ENCODE measurements at regions not wholly inside any gene's neighbourhood (a gene's known extent, or its start where the extent isn't known, plus 50 kb on each side); places are given as distances from the start of the nearest gene placed in this dataset.
"Not testable (repeated sequence)": the region's sequence is repeated elsewhere in the genome, so short reads cannot be mapped to it uniquely, and the experiment has no call there.

DNA sequence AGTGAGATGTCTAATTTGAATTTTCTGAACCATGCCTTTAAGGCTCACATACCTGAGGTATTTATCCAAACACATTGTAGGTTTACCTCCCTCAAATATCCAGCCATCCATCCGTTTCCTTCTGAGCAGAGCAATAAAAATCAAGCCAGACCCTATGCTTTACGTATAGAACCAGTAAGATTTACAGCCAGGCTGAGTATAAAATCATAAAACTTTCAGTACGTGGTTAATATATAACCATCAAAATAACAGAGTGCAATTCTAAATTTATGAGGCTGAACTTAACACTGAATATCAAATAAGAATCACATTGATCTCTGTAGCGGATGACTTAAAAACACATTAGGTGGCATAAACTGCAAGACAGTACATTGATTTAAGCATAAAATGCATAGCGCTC lies 877.9 kb upstream of the WWC1 start:
- TF ChIP-seq, protein P1, sequence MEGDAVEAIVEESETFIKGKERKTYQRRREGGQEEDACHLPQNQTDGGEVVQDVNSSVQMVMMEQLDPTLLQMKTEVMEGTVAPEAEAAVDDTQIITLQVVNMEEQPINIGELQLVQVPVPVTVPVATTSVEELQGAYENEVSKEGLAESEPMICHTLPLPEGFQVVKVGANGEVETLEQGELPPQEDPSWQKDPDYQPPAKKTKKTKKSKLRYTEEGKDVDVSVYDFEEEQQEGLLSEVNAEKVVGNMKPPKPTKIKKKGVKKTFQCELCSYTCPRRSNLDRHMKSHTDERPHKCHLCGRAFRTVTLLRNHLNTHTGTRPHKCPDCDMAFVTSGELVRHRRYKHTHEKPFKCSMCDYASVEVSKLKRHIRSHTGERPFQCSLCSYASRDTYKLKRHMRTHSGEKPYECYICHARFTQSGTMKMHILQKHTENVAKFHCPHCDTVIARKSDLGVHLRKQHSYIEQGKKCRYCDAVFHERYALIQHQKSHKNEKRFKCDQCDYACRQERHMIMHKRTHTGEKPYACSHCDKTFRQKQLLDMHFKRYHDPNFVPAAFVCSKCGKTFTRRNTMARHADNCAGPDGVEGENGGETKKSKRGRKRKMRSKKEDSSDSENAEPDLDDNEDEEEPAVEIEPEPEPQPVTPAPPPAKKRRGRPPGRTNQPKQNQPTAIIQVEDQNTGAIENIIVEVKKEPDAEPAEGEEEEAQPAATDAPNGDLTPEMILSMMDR (IDR thresholded peaks at IDR 0.05; ENCODE audit: control extremely low read depth, extremely low read depth, low read depth, missing control alignments), result no peak
- ChIA-PET POLR2A (no interaction called here), CTCF (no interaction called here)
- no peak for DNase-seq (ENCODE audit: extremely low spot score)

DNA sequence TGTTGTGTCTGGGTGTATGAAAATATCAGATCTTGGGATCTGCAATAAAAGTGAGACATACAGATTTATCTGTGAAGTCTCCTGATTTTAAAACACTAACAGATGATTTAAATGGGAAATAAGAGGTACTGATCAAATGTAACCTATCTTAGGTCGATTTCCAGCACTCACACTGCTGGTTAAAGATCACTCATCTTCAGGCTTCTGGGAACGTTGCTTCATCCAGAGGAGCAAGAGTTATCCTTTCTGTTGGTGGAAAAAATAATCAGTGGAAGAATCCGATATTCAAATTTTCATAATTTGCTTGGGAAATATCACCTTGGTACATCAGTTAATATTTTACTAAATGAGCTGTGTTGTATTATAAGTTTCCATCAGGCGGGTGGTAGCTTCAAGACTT lies 876.8 kb upstream of the WWC1 start:
- TF ChIP-seq, protein P1 (IDR thresholded peaks at IDR 0.05; ENCODE audit: control extremely low read depth, extremely low read depth, low read depth, missing control alignments), result no peak
- no peak for DNase-seq (ENCODE audit: extremely low spot score)
- POLR2A ChIA-PET, result no interaction called here
- CTCF ChIA-PET, result no interaction called here

DNA sequence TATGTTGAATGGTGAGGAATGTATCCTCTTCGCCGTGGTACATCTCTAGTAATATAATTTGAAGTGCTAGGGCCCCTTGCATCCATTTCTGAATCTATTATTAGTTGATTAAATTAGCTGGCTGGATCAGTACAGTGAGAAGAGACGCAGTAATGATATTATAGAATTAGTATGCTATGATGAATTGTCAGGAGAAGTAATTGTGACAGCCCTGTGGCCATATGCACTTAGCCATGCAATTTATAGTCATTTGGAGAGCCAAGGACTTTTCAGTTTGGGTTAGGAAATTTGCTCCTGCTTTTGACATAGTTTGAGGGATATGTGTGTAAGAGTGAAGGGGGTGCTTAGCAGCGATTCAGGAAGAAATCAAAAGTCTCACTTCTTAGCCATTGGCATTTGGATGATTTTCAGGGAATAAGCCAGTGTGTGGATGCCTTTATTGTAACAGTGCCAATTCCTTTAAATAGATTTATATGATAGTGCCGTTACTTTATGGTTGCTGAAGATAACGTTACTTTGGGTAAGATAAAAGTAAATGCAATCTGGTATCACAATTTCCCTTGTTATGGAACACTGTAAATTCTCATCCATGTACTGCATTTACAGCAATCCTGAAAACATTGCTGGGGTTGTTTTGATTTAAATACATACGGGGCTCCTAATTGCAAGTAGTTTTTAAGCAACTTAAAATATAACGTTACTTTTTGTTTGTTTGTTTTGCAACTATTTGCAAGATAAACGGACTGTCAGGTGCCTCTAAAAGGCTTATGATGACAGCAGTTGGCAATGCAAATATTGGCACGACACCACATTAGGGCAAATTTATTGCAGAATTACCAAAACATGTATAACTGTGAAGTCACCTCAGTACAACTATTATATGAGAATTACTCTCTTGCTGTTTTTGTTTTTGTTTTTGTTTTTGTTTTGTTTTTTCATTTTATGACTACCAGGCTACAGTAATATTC lies 875.4 kb upstream of the WWC1 start:
- TF ChIP-seq, protein P1 (IDR thresholded peaks at IDR 0.05; ENCODE audit: control extremely low read depth, extremely low read depth, low read depth, missing control alignments), result no peak
- DNase-seq (ENCODE audit: extremely low spot score), result no peak
- ChIA-PET CTCF (no interaction called here), POLR2A (no interaction called here)

DNA sequence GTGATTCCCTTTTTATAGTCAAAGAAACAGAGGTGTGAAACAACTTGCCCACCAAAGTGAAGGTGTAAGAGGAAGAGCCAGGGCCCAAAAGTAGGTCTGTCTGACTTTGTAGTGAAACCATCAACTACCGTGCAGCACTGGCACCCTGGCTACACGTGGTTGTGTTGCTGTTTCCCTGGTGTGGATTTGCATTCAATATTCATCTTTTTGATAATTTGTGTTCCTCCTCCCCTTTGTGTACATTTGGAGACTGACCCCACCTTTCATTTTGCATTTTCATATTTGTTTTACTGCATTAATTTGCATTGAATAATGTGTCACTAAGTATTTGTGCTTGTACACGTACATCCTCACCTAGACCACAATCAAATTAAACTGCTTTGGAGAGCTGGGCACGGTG lies 873.8 kb upstream of the WWC1 start:
- no peak for DNase-seq (ENCODE audit: extremely low spot score)
- ChIA-PET CTCF (no interaction called here), POLR2A (no interaction called here)
- TF ChIP-seq, protein P1 (IDR thresholded peaks at IDR 0.05; ENCODE audit: control extremely low read depth, extremely low read depth, low read depth, missing control alignments), result no peak

DNA sequence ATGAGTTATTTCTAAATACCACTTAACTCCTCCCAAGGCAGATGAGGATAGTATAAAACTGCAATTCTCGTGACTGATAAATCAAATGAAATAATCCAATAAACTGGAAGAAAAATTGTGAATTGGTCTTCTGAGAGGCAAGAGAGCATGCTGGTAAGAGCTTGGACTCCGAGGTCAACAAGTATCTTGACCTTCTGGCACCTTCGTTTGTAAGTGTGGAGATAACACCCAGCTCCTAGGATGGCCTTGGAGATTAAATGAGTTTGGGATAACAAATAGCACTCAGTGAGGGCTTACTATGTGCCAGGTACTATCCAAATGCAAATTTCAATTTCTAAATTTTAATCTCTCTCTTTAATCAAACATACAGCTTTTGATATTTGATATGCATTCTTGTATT lies 866.3 kb upstream of the WWC1 start:
- TF ChIP-seq, protein P1 (IDR thresholded peaks at IDR 0.05; ENCODE audit: control extremely low read depth, extremely low read depth, low read depth, missing control alignments), result no peak
- no peak for DNase-seq (ENCODE audit: extremely low spot score)
- CTCF ChIA-PET, result interaction anchor here (1.4 kb wide), 1 partner anchor 83 kb away, joined by 3 read pairs; no protein-coding TSS in a partner anchor
- POLR2A ChIA-PET, result no interaction called here

DNA sequence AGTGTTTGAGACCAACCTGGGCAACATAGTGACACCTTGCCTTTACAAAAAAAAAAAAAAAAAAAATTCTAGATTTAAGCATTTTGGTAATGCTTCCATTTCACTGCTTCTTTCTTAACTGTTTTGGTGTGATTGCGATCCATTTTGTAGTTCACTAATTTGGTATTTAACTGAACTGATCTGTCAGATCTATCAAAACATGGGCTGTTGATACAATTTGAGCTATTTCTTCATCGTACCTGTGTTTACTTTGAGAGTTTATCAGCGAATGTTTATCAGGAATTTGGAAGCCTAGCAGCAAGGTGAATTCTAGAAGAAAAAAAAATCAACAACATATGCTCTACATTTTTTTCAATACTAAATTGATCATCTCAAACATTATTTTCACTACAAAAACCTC lies 864.9 kb upstream of the WWC1 start:
- TF ChIP-seq, protein P1 (IDR thresholded peaks at IDR 0.05; ENCODE audit: control extremely low read depth, extremely low read depth, low read depth, missing control alignments), result no peak
- no peak for DNase-seq (ENCODE audit: extremely low spot score)
- POLR2A ChIA-PET, result no interaction called here
- CTCF ChIA-PET, result no interaction called here

DNA sequence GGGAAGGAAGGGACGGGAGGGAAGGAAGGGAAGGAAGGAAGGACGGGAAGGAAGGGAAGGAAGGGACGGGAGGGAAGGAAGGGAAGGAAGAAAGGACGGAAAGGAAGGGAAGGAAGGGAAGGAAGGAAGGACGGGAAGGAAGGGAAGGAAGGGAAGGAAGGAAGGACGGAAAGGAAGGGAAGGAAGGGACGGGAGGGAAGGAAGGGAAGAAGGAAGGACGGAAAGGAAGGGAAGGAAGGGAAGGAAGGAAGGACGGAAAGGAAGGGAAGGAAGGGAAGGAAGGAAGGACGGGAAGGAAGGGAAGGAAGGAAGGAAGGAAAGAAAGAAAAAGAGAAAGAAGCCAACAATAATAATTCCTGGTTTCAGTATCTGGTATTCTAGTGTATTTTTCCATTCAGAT lies 863.8 kb upstream of the WWC1 start:
- CTCF ChIA-PET; DNase-seq (ENCODE audit: extremely low spot score); POLR2A ChIA-PET: not testable (repeated sequence)

Measured in GM10248 (cell line).